ENCODE measurements at regions not wholly inside any gene's neighbourhood (a gene's known extent, or its start where the extent isn't known, plus 50 kb on each side); places are given as distances from the start of the nearest gene placed in this dataset.

GRCh38 chr13:44744880-44745633 lies 168.9 kb upstream of the TSC22D1 start:
- in situ Hi-C loops (cut with MboI; ENCODE audit: low pct_unique_long_range_greater_than_20kb, low sequenced_read_pairs, unreplicated experiment), result no loop called here
- TF ChIP-seq CTCF (IDR thresholded peaks at IDR 0.05; ENCODE audit: extremely low read depth, insufficient read depth, missing control alignments), result no peak
- no peak for DNase-seq (ENCODE audit: low spot score)

- no peak for DNase-seq (ENCODE audit: low spot score)
- in situ Hi-C loops (cut with MboI; ENCODE audit: low pct_unique_long_range_greater_than_20kb, low sequenced_read_pairs, unreplicated experiment), result no loop called here
- no peak for TF ChIP-seq CTCF (IDR thresholded peaks at IDR 0.05; ENCODE audit: extremely low read depth, insufficient read depth, missing control alignments)
Measured at GRCh38 chr13:44739539-44739938, 163.4 kb upstream of the TSC22D1 start.

- in situ Hi-C loops (cut with MboI; ENCODE audit: low pct_unique_long_range_greater_than_20kb, low sequenced_read_pairs, unreplicated experiment), result no loop called here
- TF ChIP-seq CTCF (IDR thresholded peaks at IDR 0.05; ENCODE audit: extremely low read depth, insufficient read depth, missing control alignments), result no peak
- no peak for DNase-seq (ENCODE audit: low spot score)
Measured at GRCh38 chr13:44739120-44739519, 163.0 kb upstream of the TSC22D1 start.

- no peak for DNase-seq (ENCODE audit: low spot score)
- in situ Hi-C loops (cut with MboI; ENCODE audit: low pct_unique_long_range_greater_than_20kb, low sequenced_read_pairs, unreplicated experiment), result no loop called here
- no peak for TF ChIP-seq CTCF (IDR thresholded peaks at IDR 0.05; ENCODE audit: extremely low read depth, insufficient read depth, missing control alignments)
Measured at GRCh38 chr13:44738463-44738862, 162.3 kb upstream of the TSC22D1 start.

GRCh38 chr13:44735806-44736205 lies 159.7 kb upstream of the TSC22D1 start:
- DNase-seq (ENCODE audit: low spot score), result no peak
- in situ Hi-C loops (cut with MboI; ENCODE audit: low pct_unique_long_range_greater_than_20kb, low sequenced_read_pairs, unreplicated experiment), result no loop called here
- TF ChIP-seq CTCF (IDR thresholded peaks at IDR 0.05; ENCODE audit: extremely low read depth, insufficient read depth, missing control alignments), result no peak

GRCh38 chr13:44734201-44734707 lies 158.1 kb upstream of the TSC22D1 start:
- DNase-seq (ENCODE audit: low spot score), result no peak
- no peak for TF ChIP-seq CTCF (IDR thresholded peaks at IDR 0.05; ENCODE audit: extremely low read depth, insufficient read depth, missing control alignments)
- in situ Hi-C loops (cut with MboI; ENCODE audit: low pct_unique_long_range_greater_than_20kb, low sequenced_read_pairs, unreplicated experiment), result no loop called here
